NCI-H1417 (cell line): ENCODE measurements at regions not wholly inside any gene's neighbourhood (a gene's known extent, or its start where the extent isn't known, plus 50 kb on each side); places are given as distances from the start of the nearest gene placed in this dataset.

Experiments
- DNase-seq, 3 experiments: peaks; one replicate each; lab custom pipeline; 2025; lab: John Stamatoyannopoulos, UW

- DNase-seq = peak in 1 of 3 experiments; percentile 7
These were observed 248.9 kb upstream of the FOXQ1 start for GRCh38 chr6:1062786-1063545.

GRCh38 chr6:1059596-1059995 lies 252.3 kb upstream of the FOXQ1 start:
- DNase-seq = no peak

GRCh38 chr6:1057490-1058135 lies 254.3 kb upstream of the FOXQ1 start:
- DNase-seq = no peak

- DNase-seq = no peak
These were observed 256.6 kb upstream of the FOXQ1 start for GRCh38 chr6:1055015-1055921.

GRCh38 chr6:1054653-1055014 lies 257.3 kb upstream of the FOXQ1 start:
- DNase-seq = no peak

GRCh38 chr6:1053586-1053985 lies 258.3 kb upstream of the FOXQ1 start:
- DNase-seq = no peak

- DNase-seq = no peak
These were observed 259.6 kb upstream of the FOXQ1 start for GRCh38 chr6:1052262-1052661.

GRCh38 chr6:1049900-1050299 lies 262.0 kb upstream of the FOXQ1 start:
- DNase-seq = no peak

GRCh38 chr6:1049170-1049569 lies 262.7 kb upstream of the FOXQ1 start:
- DNase-seq = no peak

- DNase-seq = no peak
These were observed 263.8 kb upstream of the FOXQ1 start for GRCh38 chr6:1047981-1048541.

- no peak for DNase-seq
These were observed 266.7 kb upstream of the FOXQ1 start for GRCh38 chr6:1045239-1045638.

- DNase-seq = no peak
These were observed 267.7 kb upstream of the FOXQ1 start for GRCh38 chr6:1044040-1044836.

- no peak for DNase-seq
These were observed 268.5 kb upstream of the FOXQ1 start for GRCh38 chr6:1043458-1043836.

GRCh38 chr6:1042583-1043457 lies 269.1 kb upstream of the FOXQ1 start:
- no peak for DNase-seq

GRCh38 chr6:1040393-1040792 lies 271.5 kb upstream of the FOXQ1 start:
- no peak for DNase-seq

GRCh38 chr6:1039746-1040145 lies 272.2 kb upstream of the FOXQ1 start:
- no peak for DNase-seq

- DNase-seq = no peak
These were observed 272.7 kb upstream of the FOXQ1 start for GRCh38 chr6:1039191-1039590.

GRCh38 chr6:1037430-1038202 lies 274.3 kb upstream of the FOXQ1 start:
- no peak for DNase-seq

GRCh38 chr6:1035401-1035800 lies 276.5 kb upstream of the FOXQ1 start:
- no peak for DNase-seq

GRCh38 chr6:1031720-1032119 lies 280.2 kb upstream of the FOXQ1 start:
- no peak for DNase-seq
